Keratinocyte (primary cell): ENCODE measurements at regions not wholly inside any gene's neighbourhood (a gene's known extent, or its start where the extent isn't known, plus 50 kb on each side); places are given as distances from the start of the nearest gene placed in this dataset.
"Not testable (repeated sequence)": the region's sequence is repeated elsewhere in the genome, so short reads cannot be mapped to it uniquely, and the experiment has no call there.

Source experiments
- DNase-seq: peaks from one replicate; pipeline ENCODE4 v3.0.0-alpha.2; 2011; ENCODE audit warnings: low read depth, missing footprints, low spot score
- FAIRE-seq: peaks from 2 replicates; lab custom pipeline; 2011; peaks lifted over from hg19 to GRCh38; lab: Jason Lieb, UNC
- H2AFZ ChIP-seq: 2 replicates; pipeline ENCODE4 v1.6.0; 2012; ENCODE audit warnings: low read length, control low read depth, inconsistent platforms; ENCODE audit not compliant: control insufficient read depth
- H3K27ac ChIP-seq: 2 replicates; pipeline ENCODE4 v1.5.1; 2011; ENCODE audit warnings: low read length; ENCODE audit not compliant: control insufficient read depth, insufficient read depth
- H3K27me3 ChIP-seq: 3 replicates; pipeline ENCODE4 v1.6.0; 2011; ENCODE audit warnings: low read length; ENCODE audit not compliant: control insufficient read depth, insufficient read depth; ENCODE audit errors: extremely low read depth
- H3K36me3 ChIP-seq, 2 experiments: 2 replicates in 1 of 2; 3 replicates in 1 of 2; pipeline ENCODE4 v1.5.1; 2011; ENCODE audit warnings: low read length in 2 of 2, mild to moderate bottlenecking in 1 of 2; ENCODE audit not compliant: control insufficient read depth in 2 of 2, insufficient read depth in 2 of 2; ENCODE audit errors: extremely low read depth in 1 of 2
- H3K4me1 ChIP-seq: 3 replicates; pipeline ENCODE4 v1.5.1; 2011; ENCODE audit warnings: low read length; ENCODE audit not compliant: control insufficient read depth, insufficient read depth; ENCODE audit errors: extremely low read depth
- H3K4me2 ChIP-seq: 3 replicates; pipeline ENCODE4 v1.6.0; 2011; ENCODE audit warnings: low read depth, low read length; ENCODE audit not compliant: control insufficient read depth, insufficient read depth; ENCODE audit errors: extremely low read depth
- H3K4me3 ChIP-seq, 3 experiments: fragments of 200-600 bp in 1 of 3; sonication (generic) in 1 of 3; 2 replicates in 2 of 3; 3 replicates in 1 of 3; pipeline ENCODE4 v1.5.1; 2011 to 2016; ENCODE audit warnings: low read length in 3 of 3, mild to moderate bottlenecking in 3 of 3, control low read depth in 2 of 3, inconsistent platforms in 1 of 3, low read depth in 1 of 3, mixed read lengths in 1 of 3, mixed run types in 1 of 3, moderate library complexity in 1 of 3; ENCODE audit not compliant: control insufficient read depth in 2 of 3, insufficient read depth in 2 of 3; ENCODE audit errors: extremely low read depth in 1 of 3
- H3K79me2 ChIP-seq: 2 replicates; pipeline ENCODE4 v1.6.0; 2012; ENCODE audit warnings: low read length; ENCODE audit not compliant: control insufficient read depth, insufficient read depth
- H3K9ac ChIP-seq: 3 replicates; pipeline ENCODE4 v1.6.0; 2011; ENCODE audit warnings: low read length; ENCODE audit not compliant: control insufficient read depth, insufficient read depth; ENCODE audit errors: extremely low read depth
- H3K9me1 ChIP-seq: 3 replicates; pipeline ENCODE4 v1.6.0; 2011; ENCODE audit warnings: low read length; ENCODE audit not compliant: control insufficient read depth, insufficient read depth; ENCODE audit errors: extremely low read depth
- H3K9me3 ChIP-seq: 2 replicates; pipeline ENCODE4 v1.5.1; 2012; ENCODE audit warnings: low read depth, low read length; ENCODE audit not compliant: control insufficient read depth
- H4K20me1 ChIP-seq: 3 replicates; pipeline ENCODE4 v1.6.0; 2011; ENCODE audit warnings: low read length; ENCODE audit not compliant: control insufficient read depth, insufficient read depth; ENCODE audit errors: extremely low read depth
- EZH2 ChIP-seq: IDR thresholded peaks from one replicate; pipeline ENCODE4 v1.6.1; 2012; ENCODE audit warnings: inconsistent platforms, mild to moderate bottlenecking, low read length, moderate library complexity
- dilution Hi-C: fragments of 300-500 bp; cut with MboI; formaldehyde crosslinking; loops from one replicate; pipeline ENCODE4 v1.7.0; 2020; ENCODE audit warnings: low sequenced_read_pairs; ENCODE audit not compliant: extremely low pct_ligation_motif_present
- TF ChIP-seq, protein P1 (sequence below), 3 experiments: IDR thresholded peaks in 1 of 3; conservative IDR thresholded peaks in 1 of 3; optimal IDR thresholded peaks in 1 of 3; 2 replicates in 2 of 3; 3 replicates in 1 of 3; pipeline versions ENCODE3 to v1.5.1; 2011; ENCODE audit warnings: low read length in 3 of 3, mild to moderate bottlenecking in 3 of 3, moderate library complexity in 2 of 3, control low read depth in 1 of 3, inconsistent platforms in 1 of 3; ENCODE audit not compliant: insufficient read depth in 2 of 3; ENCODE audit errors: extremely low read depth in 1 of 3

DNA sequence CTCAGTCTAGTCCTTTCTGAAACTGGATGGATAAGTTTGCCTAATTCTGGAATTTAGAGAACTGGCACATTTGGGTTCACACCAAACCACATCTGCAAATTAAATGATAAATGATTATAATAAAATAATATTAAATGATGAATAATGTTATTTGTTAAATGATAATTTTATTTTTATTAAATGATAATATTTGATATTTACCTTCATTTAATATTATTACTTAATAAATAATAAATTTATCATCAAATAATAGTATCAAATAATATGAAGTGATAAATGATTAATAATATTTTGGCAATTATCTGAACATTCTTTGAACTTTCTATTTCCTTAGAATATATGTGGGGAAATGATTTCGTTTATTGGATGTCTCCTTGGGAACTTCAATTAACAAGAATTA is 1604.2 kb downstream of the STIM2 start:
- Histone ChIP-seq H3K9ac (no peak overlapping the region), H3K4me2 (no peak overlapping the region), H3K4me1 (no peaks in the 10 kb centered on the region), H3K79me2 (no peaks in the 10 kb centered on the region), H3K4me3 (no peak overlapping the region), H4K20me1 (no peaks in the 10 kb centered on the region), H3K27me3 (no peaks in the 10 kb centered on the region), H2AFZ (no peak overlapping the region), H3K36me3 (no peaks in the 10 kb centered on the region), H3K27ac (no peak overlapping the region), H3K9me3 (no peaks in the 10 kb centered on the region), H3K9me1 (no peaks in the 10 kb centered on the region)
- no peak for FAIRE-seq
- DNase-seq: no peak
- no peak for TF ChIP-seq EZH2
- TF ChIP-seq, protein P1, sequence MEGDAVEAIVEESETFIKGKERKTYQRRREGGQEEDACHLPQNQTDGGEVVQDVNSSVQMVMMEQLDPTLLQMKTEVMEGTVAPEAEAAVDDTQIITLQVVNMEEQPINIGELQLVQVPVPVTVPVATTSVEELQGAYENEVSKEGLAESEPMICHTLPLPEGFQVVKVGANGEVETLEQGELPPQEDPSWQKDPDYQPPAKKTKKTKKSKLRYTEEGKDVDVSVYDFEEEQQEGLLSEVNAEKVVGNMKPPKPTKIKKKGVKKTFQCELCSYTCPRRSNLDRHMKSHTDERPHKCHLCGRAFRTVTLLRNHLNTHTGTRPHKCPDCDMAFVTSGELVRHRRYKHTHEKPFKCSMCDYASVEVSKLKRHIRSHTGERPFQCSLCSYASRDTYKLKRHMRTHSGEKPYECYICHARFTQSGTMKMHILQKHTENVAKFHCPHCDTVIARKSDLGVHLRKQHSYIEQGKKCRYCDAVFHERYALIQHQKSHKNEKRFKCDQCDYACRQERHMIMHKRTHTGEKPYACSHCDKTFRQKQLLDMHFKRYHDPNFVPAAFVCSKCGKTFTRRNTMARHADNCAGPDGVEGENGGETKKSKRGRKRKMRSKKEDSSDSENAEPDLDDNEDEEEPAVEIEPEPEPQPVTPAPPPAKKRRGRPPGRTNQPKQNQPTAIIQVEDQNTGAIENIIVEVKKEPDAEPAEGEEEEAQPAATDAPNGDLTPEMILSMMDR (optimal IDR thresholded peaks at IDR 0.05 in 1 of 3, IDR thresholded peaks at IDR 0.05 in 1 of 3, conservative IDR thresholded peaks at IDR 0.05 in 1 of 3; ENCODE audit: extremely low read depth in 1 of 3, insufficient read depth in 2 of 3, low read length in 3 of 3): no peak
- dilution Hi-C loops: no loop called here

DNA sequence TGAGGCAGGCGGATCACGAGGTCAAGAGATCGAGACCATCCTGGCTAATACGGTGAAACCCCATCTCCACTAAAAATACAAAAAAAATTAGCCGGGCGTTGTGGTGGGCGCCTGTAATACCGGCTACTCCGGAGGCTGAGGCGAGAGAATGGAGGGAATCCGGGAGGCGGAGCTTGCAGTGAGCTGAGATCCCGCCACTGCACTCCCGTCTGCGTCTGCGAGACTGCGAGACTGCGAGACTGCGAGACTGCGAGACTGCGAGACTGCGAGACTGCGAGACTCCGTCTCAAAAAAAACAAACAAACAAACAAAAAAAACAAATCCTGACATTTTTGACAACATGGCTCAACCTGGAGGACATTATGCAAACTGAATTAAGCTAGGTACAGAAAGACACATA is 1606.2 kb downstream of the STIM2 start:
- H3K36me3 ChIP-seq, H3K27ac ChIP-seq, H3K4me3 ChIP-seq, H3K4me1 ChIP-seq, H3K9me1 ChIP-seq, H3K9me3 ChIP-seq, H2AFZ ChIP-seq, H3K9ac ChIP-seq, DNase-seq, H3K4me2 ChIP-seq, FAIRE-seq, H3K79me2 ChIP-seq, dilution Hi-C loops, H3K27me3 ChIP-seq, H4K20me1 ChIP-seq: not testable (repeated sequence)

DNA sequence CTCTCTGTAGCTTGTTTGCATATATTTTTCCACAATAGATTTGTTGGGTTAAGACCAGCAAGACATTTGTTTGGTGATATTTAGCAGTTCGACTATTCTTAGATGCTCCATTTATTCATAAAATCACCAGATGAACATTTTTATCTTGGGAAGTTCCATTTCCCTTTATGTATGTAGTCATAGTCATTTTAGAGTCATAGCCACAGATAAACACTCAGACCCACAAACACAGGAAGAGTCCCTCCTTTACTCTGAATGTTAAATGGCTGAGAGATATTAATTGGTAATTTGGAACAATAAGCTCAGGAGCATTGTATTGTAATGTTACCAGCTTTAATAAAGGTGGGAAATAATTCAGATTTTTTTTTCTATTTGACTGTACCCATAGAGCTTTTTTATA is 1608.7 kb downstream of the STIM2 start:
- Histone ChIP-seq H3K36me3 (no peaks in the 10 kb centered on the region), H3K27ac (no peak overlapping the region), H3K4me1 (no peaks in the 10 kb centered on the region), H3K9me3 (no peaks in the 10 kb centered on the region), H3K4me2 (no peak overlapping the region), H3K27me3 (no peaks in the 10 kb centered on the region), H3K4me3 (no peak overlapping the region), H4K20me1 (no peaks in the 10 kb centered on the region), H3K9me1 (no peaks in the 10 kb centered on the region), H3K9ac (no peak overlapping the region), H2AFZ (no peak overlapping the region), H3K79me2 (no peaks in the 10 kb centered on the region)
- no peak for FAIRE-seq
- DNase-seq: no peak
- dilution Hi-C loops: no loop called here
- no peak for TF ChIP-seq EZH2
